Heart right ventricle (tissue), 16 donors: ENCODE measurements at regions not wholly inside any gene's neighbourhood (a gene's known extent, or its start where the extent isn't known, plus 50 kb on each side); places are given as distances from the start of the nearest gene placed in this dataset.

ENCODE experiments used
- ATAC-seq, 8 donors: fragments of 200-7000 bp; cut with Tn5 transposase; one replicate each; pipeline ENCODE4 v1.9.1; 2020; ENCODE audit warnings: mild to moderate bottlenecking in 8 of 8, moderate library complexity in 8 of 8, moderate number of reproducible peaks in 1 of 8
- DNase-seq, 2 donors: peaks; one replicate each; pipeline ENCODE4 v3.0.0-alpha.2; 2020
- H3K27ac ChIP-seq, 10 donors: fragments of 200-600 bp; sonication (generic) in 2 of 10; one replicate each; pipeline versions ENCODE4 v1.5.0 to v1.8.0; 2020 to 2022; ENCODE audit warnings: mild to moderate bottlenecking in 3 of 10
- H3K27me3 ChIP-seq, 7 donors: fragments of 200-600 bp; one replicate each; pipeline ENCODE4 v1.8.0; 2021 to 2022; ENCODE audit warnings: mild to moderate bottlenecking in 2 of 7
- H3K36me3 ChIP-seq, 9 donors: fragments of 200-600 bp; sonication (generic) in 1 of 9; one replicate each; pipeline versions ENCODE4 v1.5.0 to v1.8.0; 2020 to 2022; ENCODE audit warnings: mild to moderate bottlenecking in 2 of 9
- H3K4me1 ChIP-seq, 9 donors: fragments of 200-600 bp; sonication (generic) in 1 of 9; one replicate each; pipeline versions ENCODE4 v1.5.0 to v1.8.0; 2020 to 2022; ENCODE audit warnings: mild to moderate bottlenecking in 4 of 9
- H3K4me3 ChIP-seq, 10 donors: fragments of 200-600 bp; sonication (generic) in 2 of 10; one replicate each; pipeline versions ENCODE4 v1.5.0 to v1.8.0; 2020 to 2022; ENCODE audit warnings: mild to moderate bottlenecking in 7 of 10, moderate library complexity in 2 of 10
- H3K9me3 ChIP-seq, 11 donors: fragments of 200-600 bp in 10 of 11; sonication (generic) in 2 of 11; one replicate each; pipeline versions ENCODE4 v1.5.0 to v1.8.0; 2013 to 2022; ENCODE audit warnings: mild to moderate bottlenecking in 2 of 11, control low read depth in 1 of 11, moderate library complexity in 1 of 11
- CTCF ChIP-seq, 9 donors: fragments of 200-600 bp; sonication (generic) in 2 of 9; IDR thresholded peaks; one replicate each; pipeline versions ENCODE4 v1.5.0 to v1.8.0; 2021 to 2022; ENCODE audit warnings: antibody characterized with exemption in 9 of 9, mild to moderate bottlenecking in 5 of 9, moderate library complexity in 1 of 9
- WGBS, 2 donors: extraction: QIAGEN DNeasy Blood & Tissue Kit; methylation state at CpG; one replicate each; pipeline ENCODE4 v1.1.7; 2013; ENCODE audit warnings: inconsistent platforms in 1 of 2; 5-methylcytosine and 5-hydroxymethylcytosine counted together
- intact Hi-C, 10 donors: fragments of 100-400 bp; cut with DNase I; formaldehyde crosslinking; loops; one replicate each; pipeline versions ENCODE4 v1.11.1 to v1.14.2; 2022
- donor health status: Arrhythmogenic right ventricular cardiomyopathy.
- donor health status: ischemic (EF 13 %, LVEDD 7.1; RV severe dilation, severe dysfunction).
- donor health status: healthy with polysubstance abuse.
- donor health status: DM: no; HTN: yes; CAD: no.
- donor health status: DM: no; HTN: no; CAD: no.
- donor health status: ischemic (EF 25% LVEDD 6.9; RV normal size, moderate dysfunction).
- donor health status: ischemic (EF 25% LVEDD 5.7; RV mildly dilated, moderate dysfunction).
- donor health status: healthy.
- donor health status: DM: yes; HTN: yes; CAD: no.
- donor health status: Ischemic cardiomyopathy.
- donor health status: ischemic (EF 35%, LVEDD 5.7; RV mildly dilated, moderate dysfunction).
- donor health status: nonischemic (EF 11% LVEDD 7.7; RV severe dilation, severe dysfunction).
- donor health status: DM: yes; HTN: yes; CAD: no.
- donor health status: PGD.
- donor health status: ischemic (EF 29% LVEDD 5.4; RV normal size, mild dysfunction).
- donor health status: nonischemic (EF 23%, LVEDD 6.1; RV moderate dilation, normal function).

DNA sequence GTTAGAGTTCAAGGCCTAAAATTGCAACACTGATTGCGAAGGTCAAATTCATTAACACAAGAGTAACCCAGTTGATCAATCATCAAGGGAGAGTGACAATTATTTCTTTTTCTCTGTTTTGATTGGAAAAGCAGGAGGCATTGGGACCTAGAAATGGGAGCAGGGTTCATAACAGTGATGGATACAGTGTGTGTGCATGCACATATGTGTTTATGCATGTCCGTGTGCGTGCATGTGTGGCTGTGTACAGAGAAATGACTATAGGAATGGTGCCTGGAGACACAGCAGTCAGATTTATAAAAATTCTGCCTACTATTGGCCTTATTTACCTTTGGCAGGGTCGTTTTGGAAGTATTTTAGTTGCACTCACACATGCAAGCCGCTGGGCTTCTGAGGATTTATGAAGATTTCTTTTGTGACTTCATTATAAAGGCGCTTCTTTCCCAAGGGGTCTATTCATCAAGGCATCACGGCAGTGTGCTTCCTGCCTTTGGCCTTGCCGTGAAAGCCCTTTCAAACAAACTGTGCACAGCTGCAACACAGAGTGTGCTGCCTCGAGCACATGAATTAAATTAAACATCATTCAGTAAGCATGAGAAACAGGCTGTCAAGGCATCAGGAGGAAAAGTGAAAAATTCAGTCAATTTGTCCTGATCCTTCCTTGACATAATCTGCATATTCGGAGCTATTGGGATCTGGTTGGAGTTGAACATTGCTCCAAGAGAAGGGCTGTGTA lies 122.8 kb upstream of the PUM3 start:
- intact Hi-C loops: no loop called here
- ATAC-seq (no peak), DNase-seq (no peak)
- Histone ChIP-seq H3K36me3 (no peaks in the 10 kb centered on the region), H3K9me3 (peaks cover 0 to 8% (median under 1%) of the 10 kb centered on the region in 11 donors), H3K27me3 (peaks cover 0 to 3% (median 0%) of the 10 kb centered on the region in 7 donors), H3K4me3 (no peak overlapping the region), H3K4me1 (no peaks in the 10 kb centered on the region), H3K27ac (no peak overlapping the region)
- no peak for TF ChIP-seq CTCF (IDR thresholded peaks at IDR 0.05)
- 61 to 66% methylated on average over 10 of the region's 10 CpGs for WGBS, 2 donors

GRCh38 chr9:2964470-2964869 lies 120.6 kb upstream of the PUM3 start:
- H3K9me3 ChIP-seq: no peaks in the 10 kb centered on the region
- H3K27me3 ChIP-seq: peaks cover 0 to 5% (median under 1%) of the 10 kb centered on the region in 7 donors
- H3K4me1 ChIP-seq: no peaks in the 10 kb centered on the region
- WGBS, 2 donors: 52 to 67% methylated on average over 6 of the region's 6 CpGs
- ATAC-seq: no peak
- no peak for TF ChIP-seq CTCF (IDR thresholded peaks at IDR 0.05)
- DNase-seq: no peak
- no peak overlapping the region for H3K4me3 ChIP-seq
- H3K36me3 ChIP-seq: no peaks in the 10 kb centered on the region
- no peak overlapping the region for H3K27ac ChIP-seq
- intact Hi-C loops: no loop called here

- intact Hi-C loops: no loop called here
- TF ChIP-seq CTCF (IDR thresholded peaks at IDR 0.05): no peak
- 80 to 86% methylated on average over 2 of the region's 2 CpGs for WGBS, 2 donors
These were observed 119.4 kb upstream of the PUM3 start for GRCh38 chr9:2963307-2963706.

DNA sequence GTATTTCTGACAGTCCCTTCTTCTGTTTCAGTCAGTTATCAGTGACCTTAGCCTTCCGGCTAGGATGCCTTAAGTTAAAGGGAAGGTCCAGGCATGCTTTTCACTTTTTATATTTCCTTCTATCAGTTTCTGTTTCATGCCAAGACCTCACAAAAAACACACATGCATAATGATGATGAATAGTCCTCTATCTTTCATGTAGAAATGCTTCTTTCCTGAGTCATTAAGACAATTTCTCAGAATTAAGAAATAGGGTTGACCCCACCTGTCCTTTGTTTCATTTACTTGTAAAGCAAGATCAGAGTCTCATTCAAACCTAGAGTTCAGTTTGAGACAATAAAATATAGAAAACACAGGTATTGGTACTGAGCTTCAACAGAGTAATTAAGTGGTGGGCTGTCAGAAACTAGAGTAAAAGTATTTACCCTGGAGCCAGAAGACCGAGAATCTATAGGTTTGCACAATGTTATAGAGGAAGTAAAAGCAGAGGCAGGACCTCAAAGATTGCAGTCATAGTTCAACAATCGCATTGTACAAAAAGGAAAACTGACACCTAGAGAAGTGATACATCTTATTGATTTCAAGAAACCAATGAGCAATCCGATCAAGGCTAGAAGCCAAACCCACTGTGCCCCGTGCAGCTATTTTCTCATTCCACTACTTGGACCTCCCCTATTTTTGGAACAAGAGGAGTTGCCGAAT lies 118.7 kb upstream of the PUM3 start:
- Histone ChIP-seq H3K4me3 (no peak overlapping the region), H3K36me3 (no peaks in the 10 kb centered on the region), H3K27me3 (peaks cover 0 to 18% (median 8%) of the 10 kb centered on the region in 7 donors), H3K9me3 (no peaks in the 10 kb centered on the region), H3K4me1 (no peaks in the 10 kb centered on the region), H3K27ac (no peak overlapping the region)
- TF ChIP-seq CTCF (IDR thresholded peaks at IDR 0.05): no peak
- WGBS, 2 donors: 83% methylated on average over 6 of the region's 6 CpGs
- no peak for ATAC-seq
- no peak for DNase-seq
- intact Hi-C loops: no loop called here

More at GRCh38 chr9:2963307-2963706, 119.4 kb upstream of the PUM3 start:
- H3K36me3 ChIP-seq: no peaks in the 10 kb centered on the region
- no peak overlapping the region for H3K4me3 ChIP-seq
- DNase-seq (no peak), ATAC-seq (no peak)
- peaks cover 0 to 14% (median 3%) of the 10 kb centered on the region in 7 donors for H3K27me3 ChIP-seq
- no peaks in the 10 kb centered on the region for H3K4me1 ChIP-seq
- H3K9me3 ChIP-seq: no peaks in the 10 kb centered on the region
- no peak overlapping the region for H3K27ac ChIP-seq
